IMR-90 (cell line): ENCODE measurements at regions not wholly inside any gene's neighbourhood (a gene's known extent, or its start where the extent isn't known, plus 50 kb on each side); places are given as distances from the start of the nearest gene placed in this dataset.

Experiments
- BHLHE40 ChIP-seq: fragments of 150-350 bp; IDR thresholded peaks from 2 replicates; pipeline ENCODE4 v1.6.1; 2016; ENCODE audit warnings: mild to moderate bottlenecking, low read depth, low read length
- CHD1 ChIP-seq: IDR thresholded peaks from 2 replicates; pipeline ENCODE4 v1.6.1; 2012; ENCODE audit warnings: low read depth, low read length, improper control_type of control experiment
- CTCF ChIP-seq: conservative IDR thresholded peaks from 2 replicates; pipeline ENCODE4 v1.5.1; 2012; ENCODE audit warnings: mild to moderate bottlenecking, low read depth, low read length, improper control_type of control experiment
- MAZ ChIP-seq: IDR thresholded peaks from 2 replicates; pipeline ENCODE4 v1.6.1; 2012; ENCODE audit warnings: low read depth, mild to moderate bottlenecking, low read length, improper control_type of control experiment, moderate library complexity, borderline replicate concordance
- MXI1 ChIP-seq: IDR thresholded peaks from 2 replicates; pipeline ENCODE4 v1.6.1; 2012; ENCODE audit warnings: low read depth, mild to moderate bottlenecking, low read length, moderate library complexity, borderline replicate concordance
- NFE2L2 ChIP-seq: fragments of 150-350 bp; IDR thresholded peaks from 2 replicates; pipeline ENCODE4 v1.6.1; 2016; ENCODE audit warnings: low read depth, mild to moderate bottlenecking, low read length
- POLR2A ChIP-seq: IDR thresholded peaks from 2 replicates; pipeline ENCODE4 v1.6.1; 2012; ENCODE audit warnings: mild to moderate bottlenecking, low read depth, low read length
- RAD21 ChIP-seq: IDR thresholded peaks from 2 replicates; pipeline ENCODE4 v1.6.1; 2012; ENCODE audit warnings: low read length, improper control_type of control experiment
- RCOR1 ChIP-seq: IDR thresholded peaks from 2 replicates; pipeline ENCODE4 v1.6.1; 2012; ENCODE audit warnings: mild to moderate bottlenecking, low read length, improper control_type of control experiment; ENCODE audit not compliant: insufficient replicate concordance
- RFX5 ChIP-seq: IDR thresholded peaks from 2 replicates; pipeline ENCODE4 v1.8.0; 2012; ENCODE audit warnings: low read depth, mild to moderate bottlenecking, low read length, moderate library complexity
- SMC3 ChIP-seq: fragments of 150-350 bp; IDR thresholded peaks from 2 replicates; pipeline ENCODE4 v1.6.1; 2016; ENCODE audit warnings: low read depth, mild to moderate bottlenecking, antibody characterized with exemption, low read length, moderate library complexity
- USF2 ChIP-seq: fragments of 150-350 bp; IDR thresholded peaks from 2 replicates; pipeline ENCODE4 v1.6.1; 2017; ENCODE audit warnings: mild to moderate bottlenecking, antibody characterized with exemption, low read length, low read depth

GRCh38 chr2:788227-789032 is 111.2 kb upstream of the TMEM18 start:
- TF ChIP-seq CTCF (no peak), SMC3 (no peak), RAD21 (no peak), MXI1 (no peak), POLR2A (no peak), MAZ (no peak), RFX5 (no peak), NFE2L2 (no peak), CHD1 (no peak), RCOR1 (no peak), BHLHE40 (no peak), USF2 (no peak)
